HCT116 (cell line): ENCODE measurements at regions not wholly inside any gene's neighbourhood (a gene's known extent, or its start where the extent isn't known, plus 50 kb on each side); places are given as distances from the start of the nearest gene placed in this dataset.

Experiments used
- ATAC-seq: fragments of 200-7000 bp; cut with Tn5 transposase; 2 replicates; pipeline ENCODE4 v1.9.1; 2020; ENCODE audit warnings: mild to moderate bottlenecking, moderate library complexity
- BruUV-seq: library from RNA; stranded (reverse); fragments of 400-500 nt; replicated peaks from 2 replicates; lab custom pipeline; 2021; lab: Mats Ljungman, UMichigan
- CTCF ChIA-PET: fragments of 300-600 bp; sonication (Branson Sonifier 250); formaldehyde crosslinking; loops from one replicate; lab custom pipeline; 2021; ENCODE audit warnings: antibody characterized with exemption; lab: Charles Lee
- POLR2A ChIA-PET: fragments of 300-600, 350-600 bp; sonication (Branson Sonifier 250); formaldehyde crosslinking; loops from one replicate; lab custom pipeline; 2021; ENCODE audit warnings: antibody characterized with exemption; lab: Charles Lee
- RAD21 ChIA-PET, 2 experiments: fragments of 300-600 bp; sonication (Branson Sonifier 250); formaldehyde crosslinking; loops; one replicate each; lab custom pipeline; 2023; ENCODE audit warnings: low total read pairs in 2 of 2; ENCODE audit not compliant: uncharacterized antibody in 2 of 2, unreplicated experiment in 2 of 2, low non-redundant PET in 1 of 2; lab: Charles Lee
- DNase-seq: peaks from one replicate; pipeline ENCODE4 v3.0.0-alpha.2; 2010; ENCODE audit warnings: low read depth, low spot score
- H2AFZ ChIP-seq: fragments of 200-600 bp; shearing (Covaris generic), sonication (generic); 2 replicates; pipeline ENCODE4 v1.6.1; 2017; ENCODE audit warnings: low read depth, mixed run types, mixed read lengths, antibody characterized with exemption, low read length; ENCODE audit not compliant: poor library complexity, severe bottlenecking
- H3K27ac ChIP-seq: 2 replicates; pipeline ENCODE4 v1.5.1; 2012; ENCODE audit warnings: low read depth, low read length
- H3K27me3 ChIP-seq: fragments of 200-600 bp; sonication (generic); 2 replicates; pipeline ENCODE4 v1.6.1; 2016; ENCODE audit warnings: mixed run types, low read length, mixed read lengths; ENCODE audit not compliant: insufficient read depth
- H3K36me3 ChIP-seq, 2 experiments: fragments of 200-500 bp in 1 of 2; fragments of 200-600 bp in 1 of 2; sonication (Bioruptor generic) in 1 of 2; sonication (generic) in 1 of 2; 2 replicates each; pipeline versions ENCODE4 v1.5.1 to v1.6.1; 2014 to 2016; ENCODE audit warnings: low read length in 2 of 2, inconsistent platforms in 1 of 2, mixed read lengths in 1 of 2, mixed run types in 1 of 2; ENCODE audit not compliant: insufficient read depth in 2 of 2, control insufficient read depth in 1 of 2
- H3K4me1 ChIP-seq, 2 experiments: fragments of 200-600 bp in 1 of 2; sonication (generic) in 1 of 2; 2 replicates each; pipeline versions ENCODE4 v1.5.1 to v1.6.1; 2012 to 2017; ENCODE audit warnings: low read length in 2 of 2, inconsistent platforms in 1 of 2, mild to moderate bottlenecking in 1 of 2, mixed read lengths in 1 of 2, mixed run types in 1 of 2, moderate library complexity in 1 of 2; ENCODE audit not compliant: insufficient read depth in 2 of 2, control insufficient read depth in 1 of 2
- H3K4me2 ChIP-seq: fragments of 200-600 bp; sonication (generic); 2 replicates; pipeline ENCODE4 v1.6.1; 2017; ENCODE audit warnings: mixed run types, low read length, mixed read lengths
- H3K4me3 ChIP-seq, 2 experiments: fragments of 200-600 bp in 1 of 2; sonication (generic) in 1 of 2; replicated peaks in 1 of 2; 2 replicates each; pipeline ENCODE4 v1.5.1; 2011 to 2016; ENCODE audit warnings: low read length in 2 of 2, control low read depth in 1 of 2, low read depth in 1 of 2, mild to moderate bottlenecking in 1 of 2, mixed read lengths in 1 of 2, mixed run types in 1 of 2
- H3K79me2 ChIP-seq: fragments of 200-600 bp; sonication (generic); 2 replicates; pipeline ENCODE4 v1.6.1; 2017; ENCODE audit warnings: mild to moderate bottlenecking, mixed run types, low read length, moderate library complexity, mixed read lengths; ENCODE audit not compliant: insufficient read depth
- H3K9ac ChIP-seq: fragments of 200-600 bp; sonication (generic); 2 replicates; pipeline ENCODE4 v1.6.1; 2016; ENCODE audit warnings: low read length, mixed read lengths
- H3K9me2 ChIP-seq: fragments of 200-600 bp; sonication (generic), shearing (Covaris generic); 2 replicates; pipeline ENCODE4 v1.6.1; 2017; ENCODE audit warnings: mixed run types, mild to moderate bottlenecking, moderate library complexity; ENCODE audit not compliant: insufficient read depth
- H3K9me3 ChIP-seq, 2 experiments: fragments of 200-500 bp in 1 of 2; fragments of 200-600 bp in 1 of 2; sonication (Bioruptor generic) in 1 of 2; sonication (generic) in 1 of 2; 2 replicates each; pipeline ENCODE4 v1.6.1; 2014 to 2017; ENCODE audit warnings: low read length in 2 of 2, mixed read lengths in 2 of 2, inconsistent platforms in 1 of 2, low read depth in 1 of 2, mild to moderate bottlenecking in 1 of 2, mixed run types in 1 of 2, moderate library complexity in 1 of 2; ENCODE audit not compliant: control insufficient read depth in 1 of 2, insufficient read depth in 1 of 2
- H4K20me1 ChIP-seq: fragments of 200-600 bp; sonication (generic), shearing (Covaris generic); 2 replicates; pipeline ENCODE4 v1.6.1; 2017; ENCODE audit warnings: mixed run types, mild to moderate bottlenecking, moderate library complexity; ENCODE audit not compliant: insufficient read depth
- ATF3 ChIP-seq: IDR thresholded peaks from 2 replicates; pipeline ENCODE4 v1.6.1; 2012
- CBX3 ChIP-seq: IDR thresholded peaks from 2 replicates; pipeline ENCODE4 v1.6.1; 2012; ENCODE audit warnings: low read depth
- CEBPB ChIP-seq: IDR thresholded peaks from 2 replicates; pipeline ENCODE4 v1.6.1; 2012; ENCODE audit warnings: low read depth
- EGR1 ChIP-seq: IDR thresholded peaks from 2 replicates; pipeline ENCODE4 v1.6.1; 2012; ENCODE audit warnings: low read depth
- ELF1 ChIP-seq: IDR thresholded peaks from 2 replicates; pipeline ENCODE4 v1.6.1; 2012; ENCODE audit warnings: low read depth, borderline replicate concordance
- EZH2phosphoT487 ChIP-seq: fragments of 200-600 bp; IDR thresholded peaks from 2 replicates; pipeline ENCODE4 v1.6.1; 2018; ENCODE audit warnings: antibody characterized with exemption, borderline replicate concordance
- FOSL1 ChIP-seq: IDR thresholded peaks from 2 replicates; pipeline ENCODE4 v1.6.1; 2012; ENCODE audit warnings: low read depth
- JUND ChIP-seq: IDR thresholded peaks from 2 replicates; pipeline ENCODE4 v1.6.1; 2012
- POLR2A ChIP-seq: IDR thresholded peaks from 2 replicates; pipeline ENCODE4 v1.7.0; 2011; ENCODE audit warnings: borderline replicate concordance; ENCODE audit not compliant: insufficient read depth, insufficient read length; ENCODE audit errors: extremely low read depth
- RAD21 ChIP-seq: IDR thresholded peaks from 2 replicates; pipeline ENCODE4 v1.6.1; 2012; ENCODE audit warnings: low read depth, mild to moderate bottlenecking
- SIN3A ChIP-seq: IDR thresholded peaks from 2 replicates; pipeline ENCODE4 v1.6.1; 2012; ENCODE audit warnings: low read depth
- SP1 ChIP-seq: IDR thresholded peaks from 2 replicates; pipeline ENCODE4 v1.6.1; 2012; ENCODE audit warnings: low read depth
- SRF ChIP-seq: IDR thresholded peaks from 2 replicates; pipeline ENCODE4 v1.6.1; 2012; ENCODE audit warnings: low read depth
- TCF7L2 ChIP-seq: IDR thresholded peaks from 2 replicates; pipeline ENCODE4 v1.7.0; 2011; ENCODE audit warnings: borderline replicate concordance, inconsistent platforms; ENCODE audit not compliant: insufficient read depth, insufficient read length; ENCODE audit errors: extremely low read depth
- YY1 ChIP-seq: IDR thresholded peaks from 2 replicates; pipeline ENCODE4 v1.6.1; 2011; ENCODE audit warnings: low read length, low read depth, moderate library complexity, mild to moderate bottlenecking; ENCODE audit not compliant: insufficient replicate concordance; ENCODE audit errors: extremely low read depth
- ZBTB33 ChIP-seq: IDR thresholded peaks from 2 replicates; pipeline ENCODE4 v1.6.1; 2011; ENCODE audit warnings: mild to moderate bottlenecking, low read length, moderate library complexity; ENCODE audit not compliant: insufficient replicate concordance; ENCODE audit errors: extremely low read depth
- ZNF274 ChIP-seq: fragments of 200-500 bp; sonication (Bioruptor generic); IDR thresholded peaks from 2 replicates; pipeline ENCODE4 v1.6.1; 2014; ENCODE audit warnings: mild to moderate bottlenecking, low read depth, low read length, inconsistent platforms
- intact Hi-C: fragments of 100-400 bp; cut with micrococcal nuclease; formaldehyde crosslinking; loops from 2 replicates; pipeline ENCODE4 v1.10.0; 2022
- TF ChIP-seq, protein P1 (sequence below): IDR thresholded peaks from 2 replicates; pipeline ENCODE4 v1.6.1; 2012; ENCODE audit warnings: low read depth
- TF ChIP-seq, protein P2 (sequence below), 3 experiments: fragments of 200-600 bp in 1 of 3; sonication (generic) in 1 of 3; IDR thresholded peaks in 2 of 3; conservative IDR thresholded peaks in 1 of 3; 2 replicates each; pipeline ENCODE4 v1.5.1; 2012 to 2017; ENCODE audit warnings: low read depth in 2 of 3, low read length in 2 of 3, antibody characterized with exemption in 1 of 3, borderline replicate concordance in 1 of 3, control low read depth in 1 of 3, mild to moderate bottlenecking in 1 of 3, mixed read lengths in 1 of 3, mixed run types in 1 of 3, moderate library complexity in 1 of 3; ENCODE audit not compliant: insufficient read depth in 1 of 3

- CTCF ChIA-PET = no interaction called here
- POLR2A ChIA-PET = no interaction called here
Observed at GRCh38 chr10:118101501-118101900, 54.8 kb upstream of the RAB11FIP2 start.

More at GRCh38 chr10:118101501-118101900, 54.8 kb upstream of the RAB11FIP2 start:
- H4K20me1 ChIP-seq = no peaks in the 10 kb centered on the region
- H3K36me3 ChIP-seq = no peaks in the 10 kb centered on the region
- H3K9me2 ChIP-seq = no peaks in the 10 kb centered on the region
- no peaks in the 10 kb centered on the region for H3K9me3 ChIP-seq
- RAD21 ChIA-PET = no interaction called here
- H3K9ac ChIP-seq = no peak overlapping the region
- no peaks in the 10 kb centered on the region for H3K79me2 ChIP-seq
- H3K4me2 ChIP-seq = no peak overlapping the region
- no peak overlapping the region for H3K4me3 ChIP-seq
- ATAC-seq = no peak
- no peaks in the 10 kb centered on the region for H3K4me1 ChIP-seq
- no peak for DNase-seq
- no peak overlapping the region for H2AFZ ChIP-seq
- TF ChIP-seq SRF (no peak), CBX3 (no peak), TCF7L2 (no peak), POLR2A (no peak), ZNF274 (no peak), ATF3 (no peak), CEBPB (no peak), YY1 (no peak), EGR1 (no peak), EZH2phosphoT487 (no peak), SP1 (no peak), FOSL1 (no peak), RAD21 (no peak), ELF1 (no peak), JUND (no peak), SIN3A (no peak), ZBTB33 (no peak)
- TF ChIP-seq, protein P1, sequence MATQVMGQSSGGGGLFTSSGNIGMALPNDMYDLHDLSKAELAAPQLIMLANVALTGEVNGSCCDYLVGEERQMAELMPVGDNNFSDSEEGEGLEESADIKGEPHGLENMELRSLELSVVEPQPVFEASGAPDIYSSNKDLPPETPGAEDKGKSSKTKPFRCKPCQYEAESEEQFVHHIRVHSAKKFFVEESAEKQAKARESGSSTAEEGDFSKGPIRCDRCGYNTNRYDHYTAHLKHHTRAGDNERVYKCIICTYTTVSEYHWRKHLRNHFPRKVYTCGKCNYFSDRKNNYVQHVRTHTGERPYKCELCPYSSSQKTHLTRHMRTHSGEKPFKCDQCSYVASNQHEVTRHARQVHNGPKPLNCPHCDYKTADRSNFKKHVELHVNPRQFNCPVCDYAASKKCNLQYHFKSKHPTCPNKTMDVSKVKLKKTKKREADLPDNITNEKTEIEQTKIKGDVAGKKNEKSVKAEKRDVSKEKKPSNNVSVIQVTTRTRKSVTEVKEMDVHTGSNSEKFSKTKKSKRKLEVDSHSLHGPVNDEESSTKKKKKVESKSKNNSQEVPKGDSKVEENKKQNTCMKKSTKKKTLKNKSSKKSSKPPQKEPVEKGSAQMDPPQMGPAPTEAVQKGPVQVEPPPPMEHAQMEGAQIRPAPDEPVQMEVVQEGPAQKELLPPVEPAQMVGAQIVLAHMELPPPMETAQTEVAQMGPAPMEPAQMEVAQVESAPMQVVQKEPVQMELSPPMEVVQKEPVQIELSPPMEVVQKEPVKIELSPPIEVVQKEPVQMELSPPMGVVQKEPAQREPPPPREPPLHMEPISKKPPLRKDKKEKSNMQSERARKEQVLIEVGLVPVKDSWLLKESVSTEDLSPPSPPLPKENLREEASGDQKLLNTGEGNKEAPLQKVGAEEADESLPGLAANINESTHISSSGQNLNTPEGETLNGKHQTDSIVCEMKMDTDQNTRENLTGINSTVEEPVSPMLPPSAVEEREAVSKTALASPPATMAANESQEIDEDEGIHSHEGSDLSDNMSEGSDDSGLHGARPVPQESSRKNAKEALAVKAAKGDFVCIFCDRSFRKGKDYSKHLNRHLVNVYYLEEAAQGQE = no peak
- TF ChIP-seq, protein P2, sequence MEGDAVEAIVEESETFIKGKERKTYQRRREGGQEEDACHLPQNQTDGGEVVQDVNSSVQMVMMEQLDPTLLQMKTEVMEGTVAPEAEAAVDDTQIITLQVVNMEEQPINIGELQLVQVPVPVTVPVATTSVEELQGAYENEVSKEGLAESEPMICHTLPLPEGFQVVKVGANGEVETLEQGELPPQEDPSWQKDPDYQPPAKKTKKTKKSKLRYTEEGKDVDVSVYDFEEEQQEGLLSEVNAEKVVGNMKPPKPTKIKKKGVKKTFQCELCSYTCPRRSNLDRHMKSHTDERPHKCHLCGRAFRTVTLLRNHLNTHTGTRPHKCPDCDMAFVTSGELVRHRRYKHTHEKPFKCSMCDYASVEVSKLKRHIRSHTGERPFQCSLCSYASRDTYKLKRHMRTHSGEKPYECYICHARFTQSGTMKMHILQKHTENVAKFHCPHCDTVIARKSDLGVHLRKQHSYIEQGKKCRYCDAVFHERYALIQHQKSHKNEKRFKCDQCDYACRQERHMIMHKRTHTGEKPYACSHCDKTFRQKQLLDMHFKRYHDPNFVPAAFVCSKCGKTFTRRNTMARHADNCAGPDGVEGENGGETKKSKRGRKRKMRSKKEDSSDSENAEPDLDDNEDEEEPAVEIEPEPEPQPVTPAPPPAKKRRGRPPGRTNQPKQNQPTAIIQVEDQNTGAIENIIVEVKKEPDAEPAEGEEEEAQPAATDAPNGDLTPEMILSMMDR (IDR thresholded peaks at IDR 0.05 in 2 of 3, conservative IDR thresholded peaks at IDR 0.05 in 1 of 3; ENCODE audit: borderline replicate concordance in 1 of 3, insufficient read depth in 1 of 3, low read depth in 2 of 3, low read length in 2 of 3) = no peak
- no peak overlapping the region for H3K27ac ChIP-seq
- H3K27me3 ChIP-seq = no peaks in the 10 kb centered on the region
- BruUV-seq = no TSS peak
- intact Hi-C loops = loop anchor here (10.0 kb wide), 1 partner anchor 377 kb away; no protein-coding TSS in a partner anchor
